ENCODE measurements at regions not wholly inside any gene's neighbourhood (a gene's known extent, or its start where the extent isn't known, plus 50 kb on each side); places are given as distances from the start of the nearest gene placed in this dataset.

DNA sequence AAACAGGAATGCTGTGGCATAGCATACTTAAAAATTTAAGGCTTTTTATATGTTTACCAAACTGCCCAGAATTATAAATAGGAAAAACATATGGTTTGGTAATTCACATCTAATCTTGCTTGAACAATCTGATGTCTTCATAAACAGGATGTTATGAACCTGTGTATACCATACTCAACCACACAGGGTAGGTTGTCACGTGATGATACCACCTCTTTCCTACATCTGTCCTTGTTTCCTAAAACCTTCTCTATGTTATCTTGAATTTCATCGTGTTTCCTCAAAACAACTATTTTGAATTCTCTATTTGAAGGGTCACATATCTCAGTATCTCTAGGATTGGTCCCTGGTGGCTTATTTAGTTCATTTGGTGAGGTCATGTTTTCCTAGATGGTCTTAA is 631.0 kb upstream of the PKN2 start:
- no peak for DNase-seq (ENCODE audit: low spot score)
- in situ Hi-C loops (cut with MboI; ENCODE audit: low sequenced_read_pairs, unreplicated experiment), result loop anchor here (25.0 kb wide), 1 partner anchor 766 kb away; no protein-coding TSS in a partner anchor
- TF ChIP-seq CTCF (IDR thresholded peaks at IDR 0.05; ENCODE audit: borderline replicate concordance, control extremely low read depth, extremely low read depth, insufficient read depth, missing control alignments), result no peak

GRCh38 chr1:88056881-88057280 is 627.2 kb upstream of the PKN2 start:
- in situ Hi-C loops (cut with MboI; ENCODE audit: low sequenced_read_pairs, unreplicated experiment), result loop anchor here (25.0 kb wide), 1 partner anchor 770 kb away; no protein-coding TSS in a partner anchor
- TF ChIP-seq CTCF (IDR thresholded peaks at IDR 0.05; ENCODE audit: borderline replicate concordance, control extremely low read depth, extremely low read depth, insufficient read depth, missing control alignments), result no peak

GRCh38 chr1:88058205-88058604 is 625.9 kb upstream of the PKN2 start:
- in situ Hi-C loops (cut with MboI; ENCODE audit: low sequenced_read_pairs, unreplicated experiment), result loop anchor here (25.0 kb wide), 1 partner anchor 771 kb away; no protein-coding TSS in a partner anchor
- DNase-seq (ENCODE audit: low spot score), result no peak
- TF ChIP-seq CTCF (IDR thresholded peaks at IDR 0.05; ENCODE audit: borderline replicate concordance, control extremely low read depth, extremely low read depth, insufficient read depth, missing control alignments), result no peak

More at GRCh38 chr1:88056881-88057280, 627.2 kb upstream of the PKN2 start:
- no peak for DNase-seq (ENCODE audit: low spot score)

DNA sequence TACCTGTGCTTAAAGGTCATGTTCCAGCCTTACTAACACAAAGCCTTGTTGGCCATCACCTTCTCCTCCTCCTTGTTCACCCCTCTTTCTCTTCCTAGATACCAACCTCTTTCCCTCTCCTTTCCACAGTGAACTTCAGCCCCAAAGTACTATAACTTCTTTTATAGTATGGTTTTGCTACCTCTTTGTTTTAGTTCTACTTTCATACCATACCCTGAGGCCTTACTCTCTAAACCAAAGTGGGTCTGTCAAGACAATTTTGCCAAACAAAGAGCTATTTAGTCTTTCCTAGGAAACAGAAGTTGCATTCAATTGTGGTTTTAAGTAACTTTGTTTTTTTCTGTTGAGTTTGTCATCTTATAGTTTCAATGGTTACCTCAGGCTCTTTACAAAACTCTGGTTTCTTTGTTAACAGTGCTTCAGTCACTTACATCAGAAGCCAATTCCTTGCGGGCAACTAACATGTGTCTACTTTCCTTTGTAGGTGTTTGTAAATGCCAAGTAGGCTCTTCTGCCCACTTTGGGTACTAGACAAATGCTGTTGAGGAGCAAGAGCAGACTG is 623.9 kb upstream of the PKN2 start:
- in situ Hi-C loops (cut with MboI; ENCODE audit: low sequenced_read_pairs, unreplicated experiment), result loop anchor here (25.0 kb wide), 1 partner anchor 773 kb away; no protein-coding TSS in a partner anchor
- no peak for TF ChIP-seq CTCF (IDR thresholded peaks at IDR 0.05; ENCODE audit: borderline replicate concordance, control extremely low read depth, extremely low read depth, insufficient read depth, missing control alignments)
- no peak for DNase-seq (ENCODE audit: low spot score)

DNA sequence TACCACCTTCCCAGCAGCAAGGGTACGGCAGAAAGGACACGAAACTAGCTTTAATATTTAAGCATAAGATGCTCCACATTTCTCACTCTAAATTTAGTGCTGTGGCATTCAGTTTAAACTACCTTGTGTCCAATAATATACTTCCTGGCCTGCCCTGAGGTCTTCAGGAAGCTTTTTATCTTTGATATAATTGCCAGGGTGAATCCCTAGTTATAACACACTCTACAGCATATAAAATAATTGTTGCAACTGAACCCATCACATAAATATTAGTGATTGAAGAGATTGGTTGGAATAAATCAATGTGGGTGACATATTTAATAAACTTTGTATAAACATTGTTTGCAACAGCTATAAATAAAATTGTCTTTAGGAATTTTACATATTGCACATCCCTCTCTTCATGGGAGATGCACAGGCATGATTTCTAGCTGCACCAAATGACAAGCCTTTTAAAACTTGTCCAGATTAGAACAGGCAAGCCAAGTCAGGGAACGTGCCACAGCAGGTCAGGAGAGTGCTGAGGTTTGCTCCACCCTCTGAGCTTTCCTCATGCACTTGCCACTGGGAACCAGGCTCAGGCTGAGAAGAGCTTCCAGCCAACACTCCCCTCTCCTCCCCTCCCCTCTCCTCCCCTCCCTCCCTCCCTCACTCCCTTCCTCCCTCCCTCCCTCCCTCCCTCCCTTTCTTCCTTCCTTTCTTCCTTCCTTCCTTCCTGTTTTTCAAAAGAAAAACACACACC is 623.2 kb upstream of the PKN2 start:
- in situ Hi-C loops (cut with MboI; ENCODE audit: low sequenced_read_pairs, unreplicated experiment), result loop anchor here (25.0 kb wide), 1 partner anchor 774 kb away; no protein-coding TSS in a partner anchor
- no peak for TF ChIP-seq CTCF (IDR thresholded peaks at IDR 0.05; ENCODE audit: borderline replicate concordance, control extremely low read depth, extremely low read depth, insufficient read depth, missing control alignments)
- DNase-seq (ENCODE audit: low spot score), result no peak

DNA sequence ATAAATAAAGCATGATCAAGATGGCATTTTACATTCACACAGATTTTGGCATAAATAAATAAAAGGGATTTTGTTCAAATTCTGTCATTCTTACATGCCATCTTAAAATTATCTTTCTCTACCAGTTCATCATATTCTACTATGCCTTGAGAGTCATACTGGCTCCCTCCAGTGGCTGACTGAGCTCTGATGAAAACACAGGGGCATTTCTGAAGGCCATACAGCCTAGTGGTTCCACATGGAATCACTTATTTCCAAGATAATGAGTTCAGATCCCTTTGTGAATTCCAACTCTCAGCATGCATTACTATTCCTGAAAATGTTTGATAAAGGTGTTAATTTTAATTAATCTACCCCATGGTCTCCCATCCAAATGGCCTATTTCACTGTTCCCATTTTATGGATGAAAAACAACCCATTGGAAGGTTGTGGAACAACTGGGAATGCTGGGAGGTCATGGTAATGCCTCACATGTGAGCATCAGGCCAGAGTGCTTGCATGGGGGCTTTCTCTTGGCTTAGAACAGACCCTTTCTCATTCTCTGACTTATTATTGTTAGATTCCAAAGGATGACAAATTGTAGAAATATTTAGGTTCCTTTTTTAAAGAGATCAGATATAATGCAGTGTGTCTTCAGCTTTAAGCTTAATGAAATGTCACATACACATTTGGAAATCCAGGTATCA is 622.4 kb upstream of the PKN2 start:
- TF ChIP-seq CTCF (IDR thresholded peaks at IDR 0.05; ENCODE audit: borderline replicate concordance, control extremely low read depth, extremely low read depth, insufficient read depth, missing control alignments), result peak; percentile 49
- in situ Hi-C loops (cut with MboI; ENCODE audit: low sequenced_read_pairs, unreplicated experiment), result loop anchor here (25.0 kb wide), 1 partner anchor 774 kb away; no protein-coding TSS in a partner anchor
- DNase-seq (ENCODE audit: low spot score), result peak; percentile 15
